ENCODE measurements at regions not wholly inside any gene's neighbourhood (a gene's known extent, or its start where the extent isn't known, plus 50 kb on each side); places are given as distances from the start of the nearest gene placed in this dataset.

DNA sequence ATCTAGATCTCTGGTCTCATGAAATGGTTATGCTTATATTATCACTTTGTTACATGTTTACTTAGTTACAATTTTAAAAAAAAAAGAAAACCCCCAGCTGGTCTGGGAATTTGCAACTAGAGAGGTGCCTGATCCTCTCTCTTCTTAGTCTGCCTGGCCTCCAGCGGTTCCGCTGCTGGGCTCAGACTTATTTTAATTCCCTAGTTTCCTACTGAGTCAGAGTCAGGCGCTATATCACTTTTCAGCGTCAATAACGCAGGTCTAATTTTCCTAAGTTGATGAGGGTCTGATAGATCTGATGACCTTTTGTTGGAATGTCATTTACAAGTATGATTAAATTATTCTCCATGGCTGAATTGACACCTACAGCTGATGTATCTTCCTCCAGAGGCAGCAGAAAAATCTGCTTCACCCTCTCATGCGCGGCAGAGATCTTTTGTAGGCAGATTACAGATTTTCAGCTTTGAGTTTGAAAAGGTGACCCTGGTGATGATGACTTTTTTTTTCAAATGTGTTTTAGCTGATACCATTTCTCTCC lies 391.0 kb downstream of the CBLN4 start:
- ATAC-seq, result no peak
- TF ChIP-seq ZNF8 (CRISPR knock-in tag; IDR thresholded peaks at IDR 0.05), result no peak
- TF ChIP-seq OSR1 (CRISPR knock-in tag; IDR thresholded peaks at IDR 0.05), result no peak
- TF ChIP-seq ARNTL (CRISPR knock-in tag; IDR thresholded peaks at IDR 0.05; ENCODE audit: borderline replicate concordance, low read depth), result no peak
- TF ChIP-seq ZFP30 (CRISPR knock-in tag; IDR thresholded peaks at IDR 0.05), result no peak
- no peak for TF ChIP-seq TOX (CRISPR knock-in tag; IDR thresholded peaks at IDR 0.05; ENCODE audit: borderline replicate concordance)
- TF ChIP-seq, protein P1, sequence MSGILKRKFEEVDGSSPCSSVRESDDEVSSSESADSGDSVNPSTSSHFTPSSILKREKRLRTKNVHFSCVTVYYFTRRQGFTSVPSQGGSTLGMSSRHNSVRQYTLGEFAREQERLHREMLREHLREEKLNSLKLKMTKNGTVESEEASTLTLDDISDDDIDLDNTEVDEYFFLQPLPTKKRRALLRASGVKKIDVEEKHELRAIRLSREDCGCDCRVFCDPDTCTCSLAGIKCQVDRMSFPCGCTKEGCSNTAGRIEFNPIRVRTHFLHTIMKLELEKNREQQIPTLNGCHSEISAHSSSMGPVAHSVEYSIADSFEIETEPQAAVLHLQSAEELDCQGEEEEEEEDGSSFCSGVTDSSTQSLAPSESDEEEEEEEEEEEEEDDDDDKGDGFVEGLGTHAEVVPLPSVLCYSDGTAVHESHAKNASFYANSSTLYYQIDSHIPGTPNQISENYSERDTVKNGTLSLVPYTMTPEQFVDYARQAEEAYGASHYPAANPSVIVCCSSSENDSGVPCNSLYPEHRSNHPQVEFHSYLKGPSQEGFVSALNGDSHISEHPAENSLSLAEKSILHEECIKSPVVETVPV (CRISPR knock-in tag; IDR thresholded peaks at IDR 0.05), result no peak
- no peak for TF ChIP-seq ISL1 (CRISPR knock-in tag; IDR thresholded peaks at IDR 0.05)
- TF ChIP-seq, protein P2, sequence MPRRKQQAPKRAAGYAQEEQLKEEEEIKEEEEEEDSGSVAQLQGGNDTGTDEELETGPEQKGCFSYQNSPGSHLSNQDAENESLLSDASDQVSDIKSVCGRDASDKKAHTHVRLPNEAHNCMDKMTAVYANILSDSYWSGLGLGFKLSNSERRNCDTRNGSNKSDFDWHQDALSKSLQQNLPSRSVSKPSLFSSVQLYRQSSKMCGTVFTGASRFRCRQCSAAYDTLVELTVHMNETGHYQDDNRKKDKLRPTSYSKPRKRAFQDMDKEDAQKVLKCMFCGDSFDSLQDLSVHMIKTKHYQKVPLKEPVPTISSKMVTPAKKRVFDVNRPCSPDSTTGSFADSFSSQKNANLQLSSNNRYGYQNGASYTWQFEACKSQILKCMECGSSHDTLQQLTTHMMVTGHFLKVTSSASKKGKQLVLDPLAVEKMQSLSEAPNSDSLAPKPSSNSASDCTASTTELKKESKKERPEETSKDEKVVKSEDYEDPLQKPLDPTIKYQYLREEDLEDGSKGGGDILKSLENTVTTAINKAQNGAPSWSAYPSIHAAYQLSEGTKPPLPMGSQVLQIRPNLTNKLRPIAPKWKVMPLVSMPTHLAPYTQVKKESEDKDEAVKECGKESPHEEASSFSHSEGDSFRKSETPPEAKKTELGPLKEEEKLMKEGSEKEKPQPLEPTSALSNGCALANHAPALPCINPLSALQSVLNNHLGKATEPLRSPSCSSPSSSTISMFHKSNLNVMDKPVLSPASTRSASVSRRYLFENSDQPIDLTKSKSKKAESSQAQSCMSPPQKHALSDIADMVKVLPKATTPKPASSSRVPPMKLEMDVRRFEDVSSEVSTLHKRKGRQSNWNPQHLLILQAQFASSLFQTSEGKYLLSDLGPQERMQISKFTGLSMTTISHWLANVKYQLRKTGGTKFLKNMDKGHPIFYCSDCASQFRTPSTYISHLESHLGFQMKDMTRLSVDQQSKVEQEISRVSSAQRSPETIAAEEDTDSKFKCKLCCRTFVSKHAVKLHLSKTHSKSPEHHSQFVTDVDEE (CRISPR knock-in tag; IDR thresholded peaks at IDR 0.05), result no peak
- TF ChIP-seq PPARA (CRISPR knock-in tag; IDR thresholded peaks at IDR 0.05; ENCODE audit: borderline replicate concordance), result no peak
- no peak for TF ChIP-seq SNAI2 (CRISPR knock-in tag; IDR thresholded peaks at IDR 0.05)
- TF ChIP-seq RARB (CRISPR knock-in tag; IDR thresholded peaks at IDR 0.05), result no peak
- TF ChIP-seq ZFP3 (CRISPR knock-in tag; IDR thresholded peaks at IDR 0.05), result no peak
- no peak for TF ChIP-seq ZNF70 (CRISPR knock-in tag; IDR thresholded peaks at IDR 0.05)
- no peak for TF ChIP-seq BACH2 (CRISPR knock-in tag; IDR thresholded peaks at IDR 0.05; ENCODE audit: borderline replicate concordance)
- TF ChIP-seq, protein P3, sequence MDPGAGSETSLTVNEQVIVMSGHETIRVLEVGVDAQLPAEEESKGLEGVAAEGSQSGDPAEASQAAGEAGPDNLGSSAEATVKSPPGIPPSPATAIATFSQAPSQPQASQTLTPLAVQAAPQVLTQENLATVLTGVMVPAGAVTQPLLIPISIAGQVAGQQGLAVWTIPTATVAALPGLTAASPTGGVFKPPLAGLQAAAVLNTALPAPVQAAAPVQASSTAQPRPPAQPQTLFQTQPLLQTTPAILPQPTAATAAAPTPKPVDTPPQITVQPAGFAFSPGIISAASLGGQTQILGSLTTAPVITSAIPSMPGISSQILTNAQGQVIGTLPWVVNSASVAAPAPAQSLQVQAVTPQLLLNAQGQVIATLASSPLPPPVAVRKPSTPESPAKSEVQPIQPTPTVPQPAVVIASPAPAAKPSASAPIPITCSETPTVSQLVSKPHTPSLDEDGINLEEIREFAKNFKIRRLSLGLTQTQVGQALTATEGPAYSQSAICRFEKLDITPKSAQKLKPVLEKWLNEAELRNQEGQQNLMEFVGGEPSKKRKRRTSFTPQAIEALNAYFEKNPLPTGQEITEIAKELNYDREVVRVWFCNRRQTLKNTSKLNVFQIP (CRISPR knock-in tag; IDR thresholded peaks at IDR 0.05; ENCODE audit: borderline replicate concordance, low read depth), result no peak

DNA sequence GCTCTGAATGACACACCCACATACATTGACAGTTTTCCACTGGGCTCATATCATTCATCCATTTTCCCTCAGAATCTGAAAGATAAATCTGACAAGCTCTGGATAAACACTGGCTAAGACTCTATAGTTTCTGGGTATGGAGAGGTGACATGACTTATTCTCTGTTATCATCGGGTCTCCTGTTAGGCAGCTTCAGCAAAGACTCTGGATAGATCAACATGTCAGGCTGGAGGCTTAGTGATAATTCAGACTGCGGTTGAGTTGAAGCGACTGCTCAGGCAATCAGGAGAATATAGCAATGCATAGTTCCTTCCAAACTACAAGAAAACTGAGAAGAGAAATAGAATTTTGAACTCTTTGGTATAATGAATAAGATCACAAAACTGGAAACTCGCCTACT lies 394.6 kb downstream of the CBLN4 start:
- TF ChIP-seq BACH2 (CRISPR knock-in tag; IDR thresholded peaks at IDR 0.05; ENCODE audit: borderline replicate concordance) (no peak), ZNF8 (CRISPR knock-in tag; IDR thresholded peaks at IDR 0.05) (no peak), TCF4 (CRISPR knock-in tag; IDR thresholded peaks at IDR 0.05; ENCODE audit: borderline replicate concordance) (no peak), PPARA (CRISPR knock-in tag; IDR thresholded peaks at IDR 0.05; ENCODE audit: borderline replicate concordance) (no peak), ESRRG (CRISPR knock-in tag; IDR thresholded peaks at IDR 0.05) (no peak), ZNF70 (CRISPR knock-in tag; IDR thresholded peaks at IDR 0.05) (no peak), OSR1 (CRISPR knock-in tag; IDR thresholded peaks at IDR 0.05) (no peak), TOX (CRISPR knock-in tag; IDR thresholded peaks at IDR 0.05; ENCODE audit: borderline replicate concordance) (no peak), ZNF565 (CRISPR knock-in tag; conservative IDR thresholded peaks at IDR 0.05; ENCODE audit: low read depth) (no peak), ARNTL (CRISPR knock-in tag; IDR thresholded peaks at IDR 0.05; ENCODE audit: borderline replicate concordance, low read depth) (no peak)
- TF ChIP-seq, protein P3 (CRISPR knock-in tag; IDR thresholded peaks at IDR 0.05; ENCODE audit: borderline replicate concordance, low read depth), result no peak
- TF ChIP-seq, protein P2 (CRISPR knock-in tag; IDR thresholded peaks at IDR 0.05), result no peak
- TF ChIP-seq, protein P1 (CRISPR knock-in tag; IDR thresholded peaks at IDR 0.05), result no peak
- ATAC-seq, result no peak

Data from SK-N-SH treated with all-trans-retinoic acid at 6 μM for 48 hours (cell line).